IPS-NIHi7 (cell line): ENCODE measurements at regions not wholly inside any gene's neighbourhood (a gene's known extent, or its start where the extent isn't known, plus 50 kb on each side); places are given as distances from the start of the nearest gene placed in this dataset.

ENCODE experiments used
- DNase-seq: peaks from one replicate; pipeline ENCODE4 v3.0.0; 2012; ENCODE audit warnings: mixed read lengths; ENCODE audit errors: extremely low spot score

- no peak for DNase-seq
These were observed 293.6 kb downstream of the GLRX3 start for GRCh38 chr10:130429809-130430208.

- DNase-seq: no peak
These were observed 294.1 kb downstream of the GLRX3 start for GRCh38 chr10:130430291-130430690.

- DNase-seq: no peak
These were observed 294.9 kb downstream of the GLRX3 start for GRCh38 chr10:130430852-130431704.

- DNase-seq: no peak
These were observed 296.1 kb downstream of the GLRX3 start for GRCh38 chr10:130432271-130432670.

- no peak for DNase-seq
These were observed 296.7 kb downstream of the GLRX3 start for GRCh38 chr10:130432850-130433249.

GRCh38 chr10:130434446-130435385 is 298.5 kb downstream of the GLRX3 start:
- no peak for DNase-seq

DNA sequence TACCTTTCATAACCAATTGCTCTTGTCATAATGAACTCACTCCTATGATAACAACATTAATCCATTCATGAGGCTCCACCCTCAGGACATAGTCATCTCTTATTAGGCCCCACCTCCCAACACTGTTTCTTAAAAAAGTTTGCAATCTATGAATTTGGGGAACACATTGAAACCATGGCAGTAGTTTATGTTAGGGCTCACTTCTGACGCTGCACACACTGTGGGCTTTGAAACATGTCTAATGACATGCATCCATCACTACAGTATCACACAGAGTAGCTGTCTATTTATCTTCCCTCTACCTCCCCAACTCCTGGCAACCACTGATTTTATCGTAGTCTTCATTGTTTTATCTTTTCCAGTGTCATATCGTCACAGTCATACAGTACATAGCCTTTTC is 299.8 kb downstream of the GLRX3 start:
- no peak for DNase-seq

DNA sequence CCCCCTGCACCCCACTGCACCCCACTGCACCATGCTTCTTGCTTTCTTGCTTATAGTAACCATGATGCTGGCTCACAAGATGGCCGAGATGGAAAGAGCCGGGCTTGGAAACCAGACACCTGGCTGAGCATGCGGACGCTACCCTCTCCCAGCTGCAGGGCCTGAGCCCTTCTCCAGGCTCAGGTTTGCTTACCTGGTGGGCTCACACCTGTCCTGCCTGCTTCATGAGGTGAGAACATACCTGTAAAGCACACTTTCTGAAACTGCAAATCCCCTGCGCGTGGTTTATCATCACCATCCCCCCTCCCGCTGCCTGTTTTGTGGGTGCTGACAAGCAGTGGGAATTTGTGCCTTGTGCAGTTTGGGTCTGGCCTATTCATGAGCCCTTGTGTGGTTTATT is 302.7 kb downstream of the GLRX3 start:
- DNase-seq: no peak

- no peak for DNase-seq
These were observed 303.6 kb downstream of the GLRX3 start for GRCh38 chr10:130439766-130440165.

DNA sequence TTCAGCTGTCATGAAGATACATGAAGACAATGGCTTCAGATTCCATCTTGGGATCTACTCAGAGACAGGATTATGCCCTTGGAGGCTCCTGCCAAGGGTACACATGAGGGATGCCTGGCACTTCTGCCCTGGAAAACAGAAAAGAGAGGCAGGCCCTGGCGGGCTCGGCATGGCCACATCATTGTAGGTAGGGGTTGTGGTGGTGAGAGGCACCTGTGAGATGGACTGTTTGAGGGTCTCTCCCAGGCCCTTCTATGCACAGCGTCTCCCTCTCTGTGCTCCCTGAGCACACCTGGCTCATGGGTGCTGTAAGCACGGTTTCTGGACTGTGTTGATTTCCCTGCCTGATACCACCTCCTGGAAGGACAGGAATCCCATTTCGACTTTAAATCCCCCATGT is 304.3 kb downstream of the GLRX3 start:
- DNase-seq: no peak

DNA sequence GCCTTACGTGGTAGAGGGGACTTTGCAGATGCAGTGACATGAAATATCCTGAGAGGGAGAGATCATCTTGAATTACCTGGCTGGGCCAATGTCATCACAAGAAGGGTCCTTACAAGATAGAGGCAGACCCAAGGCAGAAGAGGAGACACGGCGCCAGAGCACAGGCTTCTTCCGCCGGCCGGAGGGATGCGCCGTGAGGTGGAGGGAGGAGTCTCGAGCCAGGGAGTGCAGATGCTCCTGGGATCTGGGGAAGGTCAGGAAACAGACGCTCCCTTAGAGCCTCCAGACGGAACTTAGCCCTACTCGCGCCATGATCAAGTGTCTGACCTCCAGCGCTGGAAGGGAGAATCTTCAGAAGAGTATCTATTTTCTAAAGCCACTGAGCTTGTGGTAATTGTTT is 304.8 kb downstream of the GLRX3 start:
- no peak for DNase-seq

DNA sequence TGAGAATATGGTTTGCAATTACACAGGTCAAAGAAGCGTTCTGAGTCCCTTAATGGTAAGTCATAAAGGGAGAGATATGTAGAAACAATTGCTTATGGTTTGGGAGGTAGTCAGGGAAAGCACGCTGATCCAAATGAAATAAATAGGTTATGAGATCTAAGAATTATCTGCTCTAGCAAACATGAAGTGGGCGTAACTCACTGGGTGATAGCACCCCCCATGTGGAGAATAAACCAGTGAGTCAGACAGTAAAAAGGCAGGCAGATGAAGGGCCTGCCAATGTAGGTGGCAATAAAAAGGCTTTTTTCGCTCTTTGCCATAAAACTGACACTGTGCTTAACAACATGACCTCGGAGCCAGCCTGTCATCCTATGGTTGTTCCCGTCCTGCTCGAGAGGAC is 306.9 kb downstream of the GLRX3 start:
- no peak for DNase-seq

GRCh38 chr10:130453036-130453720 is 317.0 kb downstream of the GLRX3 start:
- no peak for DNase-seq

DNA sequence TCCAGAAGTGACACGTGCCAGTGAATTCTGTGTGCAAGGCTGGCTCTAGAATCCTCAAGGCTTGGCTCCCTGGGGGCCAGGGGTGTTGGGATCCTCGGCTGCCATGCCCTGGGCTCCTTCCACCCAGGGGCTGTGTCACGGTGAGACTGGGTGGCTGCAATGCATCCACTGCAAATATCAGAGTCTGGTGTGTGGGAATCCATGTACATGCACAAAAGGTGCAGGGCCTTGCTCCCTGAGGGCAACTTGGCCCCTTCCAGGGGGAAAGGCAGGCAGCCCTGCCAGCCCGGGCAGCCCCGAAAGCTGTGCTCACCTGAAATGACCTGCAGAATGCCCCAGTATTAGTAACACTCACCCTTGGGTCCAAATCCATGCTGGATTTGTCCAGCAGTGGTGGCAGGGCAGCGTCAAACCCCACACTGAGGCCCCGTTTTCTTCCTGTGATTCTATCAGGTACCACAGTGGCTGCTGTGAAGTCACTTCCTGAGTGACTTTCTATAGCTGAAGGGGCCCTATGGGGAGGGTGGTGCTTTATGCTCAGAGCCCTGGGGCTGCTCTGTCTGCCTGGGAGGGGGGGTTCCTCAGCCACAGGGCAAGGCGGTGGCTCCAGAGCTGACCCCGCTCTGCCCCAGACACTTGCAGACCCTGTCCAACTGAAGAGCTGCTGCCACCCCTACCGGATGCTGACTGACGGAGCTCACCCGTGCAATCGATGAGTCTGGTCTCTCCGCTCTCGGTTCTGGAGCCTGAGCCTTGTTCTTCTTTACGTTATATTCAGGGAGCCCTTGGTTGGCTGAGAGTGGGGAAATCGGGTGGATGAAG is 317.7 kb downstream of the GLRX3 start:
- DNase-seq: no peak

- no peak for DNase-seq
These were observed 318.4 kb downstream of the GLRX3 start for GRCh38 chr10:130454543-130455000.

DNA sequence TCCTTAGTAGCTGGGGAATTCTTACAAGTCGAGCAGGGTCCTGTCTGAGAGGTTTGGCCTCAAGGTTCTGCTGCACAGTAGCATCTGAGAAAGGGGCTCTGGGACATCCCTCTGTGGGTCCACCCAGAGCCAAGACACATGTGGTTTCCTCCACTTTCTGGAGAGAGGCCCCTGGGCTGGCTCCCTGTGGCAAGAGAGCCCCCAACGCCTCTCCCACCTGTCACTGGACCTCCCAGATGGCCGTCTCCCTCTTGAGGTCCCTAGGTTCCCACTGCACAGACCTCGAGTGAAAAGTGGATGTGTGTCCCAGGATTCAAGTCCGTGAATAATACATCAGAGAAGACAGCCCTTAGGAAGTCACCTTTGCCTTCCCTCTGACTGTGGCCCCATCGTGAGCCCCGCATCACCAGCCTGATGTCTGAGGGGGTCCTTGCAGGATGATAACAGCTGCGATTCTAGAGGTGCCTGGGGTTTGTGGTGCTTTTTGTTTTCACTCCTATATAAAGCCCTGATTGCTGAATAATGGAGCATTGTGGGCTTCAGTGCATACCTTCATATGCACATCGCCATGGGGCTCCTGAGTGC is 319.0 kb downstream of the GLRX3 start:
- no peak for DNase-seq

DNA sequence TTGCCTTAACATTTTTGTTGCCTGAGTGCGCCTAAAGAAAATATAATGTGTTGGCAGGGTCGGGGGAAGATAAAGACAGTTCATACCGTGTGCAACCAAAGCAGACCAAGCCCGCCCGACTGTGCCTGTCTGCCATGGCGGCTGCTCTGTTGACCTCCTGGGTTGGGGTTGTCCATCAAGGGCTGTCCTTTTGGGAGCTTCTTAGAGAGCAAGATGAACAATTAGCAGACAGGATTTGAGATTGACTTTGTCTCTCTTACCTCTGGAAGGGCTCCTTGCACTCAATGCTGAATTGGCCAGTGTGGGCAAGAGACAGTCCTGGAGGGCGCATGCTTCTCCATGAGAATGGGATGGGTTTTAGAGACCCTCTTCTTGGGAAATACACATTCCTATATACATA is 319.6 kb downstream of the GLRX3 start:
- no peak for DNase-seq

DNA sequence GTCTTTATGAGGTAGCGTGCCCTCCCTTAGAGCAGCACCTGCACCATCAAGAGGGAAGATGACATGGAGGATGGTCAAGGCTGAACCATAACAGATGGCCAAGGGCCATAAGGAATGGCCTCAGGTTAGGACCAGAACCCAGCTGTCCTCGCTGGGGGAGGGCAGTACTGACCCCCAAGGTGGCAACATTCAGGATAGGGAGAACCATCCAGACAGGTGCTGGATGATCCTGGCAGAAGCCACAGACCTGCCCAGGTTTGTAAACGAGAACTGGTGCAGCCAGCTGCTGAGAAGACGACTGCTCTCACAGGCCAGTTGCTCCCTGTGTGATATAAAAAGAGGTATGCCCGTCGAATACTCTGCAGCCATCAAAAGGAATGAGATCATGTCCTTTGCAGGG is 320.4 kb downstream of the GLRX3 start:
- no peak for DNase-seq

DNA sequence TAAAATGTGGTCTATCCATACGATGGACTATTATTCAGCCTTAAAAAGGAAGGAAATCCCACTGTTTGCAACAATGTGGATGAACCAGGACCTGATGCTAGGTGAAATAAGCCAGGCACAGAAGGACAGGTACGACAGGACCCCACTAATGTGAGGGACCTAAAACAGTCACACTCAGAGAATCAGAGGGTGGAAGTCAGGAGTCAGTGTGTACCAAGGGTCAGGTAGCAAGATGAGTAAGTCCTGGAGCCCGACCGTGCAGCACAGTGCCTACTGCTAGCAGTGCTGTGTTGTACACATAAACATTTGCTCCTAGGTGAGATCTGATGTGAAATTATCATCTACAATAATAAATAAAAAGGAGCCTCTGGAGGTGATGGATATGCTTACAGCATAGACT is 322.3 kb downstream of the GLRX3 start:
- no peak for DNase-seq

DNA sequence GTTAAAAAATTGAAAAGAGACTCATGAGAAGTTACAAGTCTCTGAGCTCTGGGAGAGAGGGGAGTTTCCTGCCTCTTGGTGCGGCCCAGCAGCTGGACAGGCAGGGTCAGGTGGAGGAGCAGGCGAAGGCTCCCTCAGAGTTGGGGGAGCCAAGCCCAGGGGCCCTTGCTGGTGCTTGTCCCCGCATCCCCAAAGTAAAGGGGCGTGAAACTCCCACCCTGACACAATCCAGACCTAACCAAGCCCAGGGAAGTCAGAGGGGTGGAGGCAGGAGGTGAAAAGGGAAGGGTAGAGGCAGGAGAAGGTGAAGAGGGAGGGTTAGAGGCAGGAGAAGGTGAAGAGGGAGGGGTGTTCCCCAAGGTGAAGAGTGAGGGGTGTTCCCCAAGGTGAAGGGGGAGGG is 322.8 kb downstream of the GLRX3 start:
- DNase-seq: no peak
